ENCODE measurements at regions not wholly inside any gene's neighbourhood (a gene's known extent, or its start where the extent isn't known, plus 50 kb on each side); places are given as distances from the start of the nearest gene placed in this dataset.

DNA sequence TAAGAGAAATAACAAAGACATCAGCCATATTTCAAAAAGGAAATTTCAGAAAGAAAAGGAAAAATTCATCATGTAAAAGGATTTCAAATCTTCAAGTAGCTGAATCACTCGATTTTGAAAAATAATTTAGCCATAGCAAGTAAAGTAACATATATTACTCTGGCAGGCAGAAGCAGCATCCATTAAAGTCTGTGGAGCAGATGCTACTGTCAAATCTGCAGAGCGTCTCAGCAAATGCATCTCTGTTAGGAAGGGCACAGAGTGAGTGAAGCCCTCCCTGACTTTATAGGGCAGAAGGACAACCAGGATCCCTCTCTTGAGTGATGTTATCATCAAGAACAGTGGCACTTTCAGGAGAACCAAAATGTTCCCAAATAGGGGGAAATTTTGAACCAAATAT lies 445.5 kb downstream of the EFNB2 start (continued):
- TF ChIP-seq BRCA1 (IDR thresholded peaks at IDR 0.05; ENCODE audit: low read depth, low read length), result no peak
- TF ChIP-seq CBX8 (IDR thresholded peaks at IDR 0.05; ENCODE audit: borderline replicate concordance, low read depth, low read length), result no peak
- no peak for TF ChIP-seq EZH2 (IDR thresholded peaks at IDR 0.05; ENCODE audit: low read depth, low read length, severe bottlenecking)
- TF ChIP-seq SRF (IDR thresholded peaks at IDR 0.05; ENCODE audit: low read depth, low read length), result no peak
- no peak for TF ChIP-seq HDAC6 (IDR thresholded peaks at IDR 0.05; ENCODE audit: low read depth, low read length)
- TF ChIP-seq POLR2AphosphoS5 (IDR thresholded peaks at IDR 0.05; ENCODE audit: low read depth, low read length), result no peak
- TF ChIP-seq, protein P1, sequence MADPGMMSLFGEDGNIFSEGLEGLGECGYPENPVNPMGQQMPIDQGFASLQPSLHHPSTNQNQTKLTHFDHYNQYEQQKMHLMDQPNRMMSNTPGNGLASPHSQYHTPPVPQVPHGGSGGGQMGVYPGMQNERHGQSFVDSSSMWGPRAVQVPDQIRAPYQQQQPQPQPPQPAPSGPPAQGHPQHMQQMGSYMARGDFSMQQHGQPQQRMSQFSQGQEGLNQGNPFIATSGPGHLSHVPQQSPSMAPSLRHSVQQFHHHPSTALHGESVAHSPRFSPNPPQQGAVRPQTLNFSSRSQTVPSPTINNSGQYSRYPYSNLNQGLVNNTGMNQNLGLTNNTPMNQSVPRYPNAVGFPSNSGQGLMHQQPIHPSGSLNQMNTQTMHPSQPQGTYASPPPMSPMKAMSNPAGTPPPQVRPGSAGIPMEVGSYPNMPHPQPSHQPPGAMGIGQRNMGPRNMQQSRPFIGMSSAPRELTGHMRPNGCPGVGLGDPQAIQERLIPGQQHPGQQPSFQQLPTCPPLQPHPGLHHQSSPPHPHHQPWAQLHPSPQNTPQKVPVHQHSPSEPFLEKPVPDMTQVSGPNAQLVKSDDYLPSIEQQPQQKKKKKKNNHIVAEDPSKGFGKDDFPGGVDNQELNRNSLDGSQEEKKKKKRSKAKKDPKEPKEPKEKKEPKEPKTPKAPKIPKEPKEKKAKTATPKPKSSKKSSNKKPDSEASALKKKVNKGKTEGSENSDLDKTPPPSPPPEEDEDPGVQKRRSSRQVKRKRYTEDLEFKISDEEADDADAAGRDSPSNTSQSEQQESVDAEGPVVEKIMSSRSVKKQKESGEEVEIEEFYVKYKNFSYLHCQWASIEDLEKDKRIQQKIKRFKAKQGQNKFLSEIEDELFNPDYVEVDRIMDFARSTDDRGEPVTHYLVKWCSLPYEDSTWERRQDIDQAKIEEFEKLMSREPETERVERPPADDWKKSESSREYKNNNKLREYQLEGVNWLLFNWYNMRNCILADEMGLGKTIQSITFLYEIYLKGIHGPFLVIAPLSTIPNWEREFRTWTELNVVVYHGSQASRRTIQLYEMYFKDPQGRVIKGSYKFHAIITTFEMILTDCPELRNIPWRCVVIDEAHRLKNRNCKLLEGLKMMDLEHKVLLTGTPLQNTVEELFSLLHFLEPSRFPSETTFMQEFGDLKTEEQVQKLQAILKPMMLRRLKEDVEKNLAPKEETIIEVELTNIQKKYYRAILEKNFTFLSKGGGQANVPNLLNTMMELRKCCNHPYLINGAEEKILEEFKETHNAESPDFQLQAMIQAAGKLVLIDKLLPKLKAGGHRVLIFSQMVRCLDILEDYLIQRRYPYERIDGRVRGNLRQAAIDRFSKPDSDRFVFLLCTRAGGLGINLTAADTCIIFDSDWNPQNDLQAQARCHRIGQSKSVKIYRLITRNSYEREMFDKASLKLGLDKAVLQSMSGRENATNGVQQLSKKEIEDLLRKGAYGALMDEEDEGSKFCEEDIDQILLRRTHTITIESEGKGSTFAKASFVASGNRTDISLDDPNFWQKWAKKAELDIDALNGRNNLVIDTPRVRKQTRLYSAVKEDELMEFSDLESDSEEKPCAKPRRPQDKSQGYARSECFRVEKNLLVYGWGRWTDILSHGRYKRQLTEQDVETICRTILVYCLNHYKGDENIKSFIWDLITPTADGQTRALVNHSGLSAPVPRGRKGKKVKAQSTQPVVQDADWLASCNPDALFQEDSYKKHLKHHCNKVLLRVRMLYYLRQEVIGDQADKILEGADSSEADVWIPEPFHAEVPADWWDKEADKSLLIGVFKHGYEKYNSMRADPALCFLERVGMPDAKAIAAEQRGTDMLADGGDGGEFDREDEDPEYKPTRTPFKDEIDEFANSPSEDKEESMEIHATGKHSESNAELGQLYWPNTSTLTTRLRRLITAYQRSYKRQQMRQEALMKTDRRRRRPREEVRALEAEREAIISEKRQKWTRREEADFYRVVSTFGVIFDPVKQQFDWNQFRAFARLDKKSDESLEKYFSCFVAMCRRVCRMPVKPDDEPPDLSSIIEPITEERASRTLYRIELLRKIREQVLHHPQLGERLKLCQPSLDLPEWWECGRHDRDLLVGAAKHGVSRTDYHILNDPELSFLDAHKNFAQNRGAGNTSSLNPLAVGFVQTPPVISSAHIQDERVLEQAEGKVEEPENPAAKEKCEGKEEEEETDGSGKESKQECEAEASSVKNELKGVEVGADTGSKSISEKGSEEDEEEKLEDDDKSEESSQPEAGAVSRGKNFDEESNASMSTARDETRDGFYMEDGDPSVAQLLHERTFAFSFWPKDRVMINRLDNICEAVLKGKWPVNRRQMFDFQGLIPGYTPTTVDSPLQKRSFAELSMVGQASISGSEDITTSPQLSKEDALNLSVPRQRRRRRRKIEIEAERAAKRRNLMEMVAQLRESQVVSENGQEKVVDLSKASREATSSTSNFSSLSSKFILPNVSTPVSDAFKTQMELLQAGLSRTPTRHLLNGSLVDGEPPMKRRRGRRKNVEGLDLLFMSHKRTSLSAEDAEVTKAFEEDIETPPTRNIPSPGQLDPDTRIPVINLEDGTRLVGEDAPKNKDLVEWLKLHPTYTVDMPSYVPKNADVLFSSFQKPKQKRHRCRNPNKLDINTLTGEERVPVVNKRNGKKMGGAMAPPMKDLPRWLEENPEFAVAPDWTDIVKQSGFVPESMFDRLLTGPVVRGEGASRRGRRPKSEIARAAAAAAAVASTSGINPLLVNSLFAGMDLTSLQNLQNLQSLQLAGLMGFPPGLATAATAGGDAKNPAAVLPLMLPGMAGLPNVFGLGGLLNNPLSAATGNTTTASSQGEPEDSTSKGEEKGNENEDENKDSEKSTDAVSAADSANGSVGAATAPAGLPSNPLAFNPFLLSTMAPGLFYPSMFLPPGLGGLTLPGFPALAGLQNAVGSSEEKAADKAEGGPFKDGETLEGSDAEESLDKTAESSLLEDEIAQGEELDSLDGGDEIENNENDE (IDR thresholded peaks at IDR 0.05; ENCODE audit: insufficient replicate concordance, low read length), result no peak
